HUES6 (cell line): ENCODE measurements at regions not wholly inside any gene's neighbourhood (a gene's known extent, or its start where the extent isn't known, plus 50 kb on each side); places are given as distances from the start of the nearest gene placed in this dataset.

Source experiments
- H3K27ac ChIP-seq: 2 replicates; pipeline ENCODE4 v1.7.0; 2013; ENCODE audit warnings: low read depth, mild to moderate bottlenecking, low read length, inconsistent platforms
- H3K27me3 ChIP-seq: 2 replicates; pipeline ENCODE4 v1.6.1; 2013; ENCODE audit warnings: low read length; ENCODE audit not compliant: control insufficient read depth, insufficient read depth
- H3K36me3 ChIP-seq: 2 replicates; pipeline ENCODE4 v1.6.1; 2013; ENCODE audit warnings: low read length; ENCODE audit not compliant: control insufficient read depth, insufficient read depth
- H3K4me1 ChIP-seq: 2 replicates; pipeline ENCODE4 v1.6.1; 2013; ENCODE audit warnings: low read length; ENCODE audit not compliant: control insufficient read depth, insufficient read depth
- H3K4me3 ChIP-seq: 2 replicates; pipeline ENCODE4 v1.5.1; 2013; ENCODE audit warnings: low read depth, low read length
- H3K9ac ChIP-seq: one replicate; pipeline ENCODE4 v1.6.1; 2013; ENCODE audit warnings: mild to moderate bottlenecking, low read length
- H3K9me3 ChIP-seq: 2 replicates; pipeline ENCODE4 v1.6.1; 2013; ENCODE audit warnings: low read depth, low read length; ENCODE audit not compliant: control insufficient read depth, insufficient read depth

DNA sequence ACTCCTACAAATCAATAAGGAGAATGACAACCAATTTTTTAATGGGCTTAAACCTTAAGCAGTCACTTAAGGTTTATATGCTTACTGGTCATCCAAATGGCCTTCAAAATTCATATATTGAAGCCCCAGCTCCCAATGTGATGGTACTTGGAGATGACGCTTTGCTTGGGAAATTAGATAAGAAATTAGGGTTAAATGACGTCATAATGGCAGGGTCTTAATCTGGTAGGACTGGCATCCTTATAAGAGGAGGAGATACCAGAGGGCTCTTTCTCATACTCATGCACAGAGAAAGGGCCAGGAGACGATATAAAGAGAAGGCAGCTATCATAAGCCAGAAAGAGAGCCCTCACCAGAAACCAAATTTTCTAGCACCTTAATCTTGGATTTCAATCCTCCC, 350.8 kb upstream of the NFE2L3 start:
- H3K36me3 ChIP-seq = no peaks in the 10 kb centered on the region
- H3K9me3 ChIP-seq = no peaks in the 10 kb centered on the region
- no peak overlapping the region for H3K4me3 ChIP-seq
- H3K27me3 ChIP-seq = no peaks in the 10 kb centered on the region
- no peak overlapping the region for H3K9ac ChIP-seq
- H3K4me1 ChIP-seq = no peaks in the 10 kb centered on the region
- no peak overlapping the region for H3K27ac ChIP-seq

DNA sequence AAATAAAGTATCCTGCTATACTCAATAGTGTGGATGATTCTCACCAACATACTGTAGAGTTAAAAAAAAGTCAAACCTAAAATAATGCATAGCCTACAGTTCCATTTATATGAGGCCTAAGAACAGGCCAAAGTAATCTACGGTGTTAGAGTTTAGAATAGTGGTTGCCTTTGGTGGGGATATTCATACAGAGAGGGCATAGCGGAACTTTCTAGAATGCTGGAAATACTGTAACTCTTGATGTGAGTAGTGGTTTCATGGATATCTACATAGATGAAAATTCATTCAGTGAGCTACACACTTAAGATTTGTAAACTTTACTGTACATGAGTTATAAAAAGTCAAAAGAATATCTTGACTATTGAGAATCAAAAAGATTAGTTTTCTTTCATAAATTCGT, 349.9 kb upstream of the NFE2L3 start:
- Histone ChIP-seq H3K4me1 (no peaks in the 10 kb centered on the region), H3K27ac (no peak overlapping the region), H3K36me3 (no peaks in the 10 kb centered on the region), H3K4me3 (no peak overlapping the region), H3K9ac (no peak overlapping the region), H3K9me3 (no peaks in the 10 kb centered on the region), H3K27me3 (no peaks in the 10 kb centered on the region)

DNA sequence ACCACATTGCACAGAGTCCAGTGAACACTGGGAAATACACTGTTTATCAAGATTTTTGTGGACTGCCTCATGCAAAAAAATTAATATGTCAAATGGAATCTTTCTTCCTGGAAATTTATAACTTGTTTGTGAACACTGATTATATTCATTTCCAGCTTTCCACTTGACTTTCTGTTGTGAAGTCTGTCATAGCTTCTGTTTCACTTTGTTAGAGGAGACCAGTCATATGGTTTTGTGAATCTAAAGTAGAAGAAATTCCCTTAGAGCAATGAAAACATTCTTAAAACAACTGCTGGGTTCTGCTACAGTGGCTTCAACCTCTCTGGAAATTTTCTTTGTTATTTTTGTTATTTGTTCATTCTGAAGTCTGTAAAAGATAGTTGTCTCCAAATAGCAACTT, 349.5 kb upstream of the NFE2L3 start:
- no peaks in the 10 kb centered on the region for H3K9me3 ChIP-seq
- H3K4me3 ChIP-seq = no peak overlapping the region
- no peak overlapping the region for H3K9ac ChIP-seq
- H3K4me1 ChIP-seq = no peaks in the 10 kb centered on the region
- H3K27me3 ChIP-seq = no peaks in the 10 kb centered on the region
- no peaks in the 10 kb centered on the region for H3K36me3 ChIP-seq
- H3K27ac ChIP-seq = no peak overlapping the region

GRCh38 chr7:25803117-25803887, 348.7 kb upstream of the NFE2L3 start:
- Histone ChIP-seq H3K27ac (no peak overlapping the region), H3K4me1 (no peaks in the 10 kb centered on the region), H3K27me3 (no peaks in the 10 kb centered on the region), H3K4me3 (no peak overlapping the region), H3K36me3 (no peaks in the 10 kb centered on the region), H3K9ac (no peak overlapping the region), H3K9me3 (no peaks in the 10 kb centered on the region)

GRCh38 chr7:25804154-25804553, 347.8 kb upstream of the NFE2L3 start:
- Histone ChIP-seq H3K4me1 (no peaks in the 10 kb centered on the region), H3K9ac (no peak overlapping the region), H3K36me3 (no peaks in the 10 kb centered on the region), H3K9me3 (no peaks in the 10 kb centered on the region), H3K4me3 (no peak overlapping the region), H3K27ac (no peak overlapping the region), H3K27me3 (no peaks in the 10 kb centered on the region)

GRCh38 chr7:25805027-25805687, 346.8 kb upstream of the NFE2L3 start:
- no peaks in the 10 kb centered on the region for H3K36me3 ChIP-seq
- no peak overlapping the region for H3K9ac ChIP-seq
- H3K4me1 ChIP-seq = no peaks in the 10 kb centered on the region
- H3K27ac ChIP-seq = no peak overlapping the region
- H3K27me3 ChIP-seq = no peaks in the 10 kb centered on the region
- H3K4me3 ChIP-seq = no peak overlapping the region
- no peaks in the 10 kb centered on the region for H3K9me3 ChIP-seq

DNA sequence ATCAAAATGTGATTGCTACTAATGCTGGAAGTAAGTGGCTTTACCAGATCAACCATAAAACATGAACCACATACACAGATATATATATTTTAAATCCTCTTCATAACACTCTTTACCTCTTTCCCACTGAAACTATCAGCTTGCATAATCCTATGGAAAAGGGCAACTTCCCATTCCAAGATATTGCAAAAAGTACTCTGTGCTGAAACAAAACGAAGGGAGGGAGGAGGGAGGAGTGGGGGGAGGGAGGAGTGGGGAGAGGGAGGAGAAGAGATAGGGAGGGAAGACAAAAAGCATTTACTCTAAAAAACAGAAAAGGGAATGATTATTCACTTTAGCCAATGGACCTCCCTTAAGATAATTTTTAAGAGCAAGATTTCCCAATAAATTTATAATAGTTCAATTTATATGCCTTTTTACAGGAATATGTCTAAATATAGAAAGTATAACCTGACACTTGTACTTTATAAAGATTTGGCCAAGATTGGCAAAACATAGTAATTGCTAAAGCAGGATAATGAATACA, 344.8 kb upstream of the NFE2L3 start:
- H3K36me3 ChIP-seq = no peaks in the 10 kb centered on the region
- no peaks in the 10 kb centered on the region for H3K27me3 ChIP-seq
- H3K9me3 ChIP-seq = no peaks in the 10 kb centered on the region
- no peaks in the 10 kb centered on the region for H3K4me1 ChIP-seq
- H3K27ac ChIP-seq = no peak overlapping the region
- H3K4me3 ChIP-seq = no peak overlapping the region
- no peak overlapping the region for H3K9ac ChIP-seq

- no peak overlapping the region for H3K9ac ChIP-seq
- no peak overlapping the region for H3K27ac ChIP-seq
- no peaks in the 10 kb centered on the region for H3K36me3 ChIP-seq
- no peaks in the 10 kb centered on the region for H3K9me3 ChIP-seq
- no peaks in the 10 kb centered on the region for H3K4me1 ChIP-seq
- no peaks in the 10 kb centered on the region for H3K27me3 ChIP-seq
- no peak overlapping the region for H3K4me3 ChIP-seq
These were observed 342.6 kb upstream of the NFE2L3 start for GRCh38 chr7:25809441-25809840.

GRCh38 chr7:25812086-25812850, 339.7 kb upstream of the NFE2L3 start:
- no peaks in the 10 kb centered on the region for H3K9me3 ChIP-seq
- H3K9ac ChIP-seq = no peak overlapping the region
- H3K27me3 ChIP-seq = no peaks in the 10 kb centered on the region
- no peaks in the 10 kb centered on the region for H3K4me1 ChIP-seq
- no peak overlapping the region for H3K4me3 ChIP-seq
- H3K36me3 ChIP-seq = no peaks in the 10 kb centered on the region
- H3K27ac ChIP-seq = no peak overlapping the region

DNA sequence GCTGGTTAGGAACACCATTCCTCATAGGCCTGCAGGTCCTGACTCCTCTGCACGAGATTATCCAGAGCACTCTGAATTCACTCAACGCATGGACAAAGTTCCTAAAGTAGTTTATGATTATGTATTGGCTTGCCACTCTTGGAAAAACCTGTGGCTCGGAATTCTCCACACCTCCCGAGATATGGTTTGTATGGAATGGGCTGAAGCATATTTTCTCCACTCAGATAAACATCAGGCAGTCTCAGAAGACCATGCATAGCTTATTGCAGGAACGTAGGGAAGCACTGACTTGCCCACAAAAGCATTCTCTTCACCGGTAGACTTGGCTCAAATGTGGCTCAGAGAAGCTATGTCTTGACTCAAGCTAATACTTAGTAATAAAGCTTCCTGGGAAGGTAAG, 338.6 kb upstream of the NFE2L3 start:
- Histone ChIP-seq H3K27ac (no peak overlapping the region), H3K4me3 (no peak overlapping the region), H3K36me3 (no peaks in the 10 kb centered on the region), H3K4me1 (no peaks in the 10 kb centered on the region), H3K27me3 (no peaks in the 10 kb centered on the region), H3K9ac (no peak overlapping the region), H3K9me3 (no peaks in the 10 kb centered on the region)

DNA sequence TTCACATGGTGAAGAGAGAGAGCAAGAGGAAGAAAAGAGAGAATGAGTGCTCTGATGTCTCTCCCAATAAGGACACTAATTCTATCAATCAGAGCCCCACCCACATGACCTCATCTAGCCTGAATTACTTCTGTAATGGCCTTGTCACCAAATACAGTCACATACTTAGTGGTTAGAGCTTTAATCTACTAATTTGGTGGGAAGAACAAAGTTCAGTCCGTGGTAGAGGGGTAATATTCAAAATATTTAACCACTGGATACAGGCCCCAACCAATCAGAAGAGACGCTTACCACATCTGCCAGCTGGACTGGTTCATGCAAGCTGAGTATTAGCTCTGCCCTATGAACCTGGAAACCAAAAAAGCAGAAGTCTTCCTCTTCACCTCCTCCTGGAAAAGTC, 336.3 kb upstream of the NFE2L3 start:
- Histone ChIP-seq H3K4me1 (no peaks in the 10 kb centered on the region), H3K9me3 (no peaks in the 10 kb centered on the region), H3K9ac (no peak overlapping the region), H3K36me3 (no peaks in the 10 kb centered on the region), H3K4me3 (no peak overlapping the region), H3K27me3 (no peaks in the 10 kb centered on the region), H3K27ac (no peak overlapping the region)
